ENCODE measurements at regions not wholly inside any gene's neighbourhood (a gene's known extent, or its start where the extent isn't known, plus 50 kb on each side); places are given as distances from the start of the nearest gene placed in this dataset.

DNA sequence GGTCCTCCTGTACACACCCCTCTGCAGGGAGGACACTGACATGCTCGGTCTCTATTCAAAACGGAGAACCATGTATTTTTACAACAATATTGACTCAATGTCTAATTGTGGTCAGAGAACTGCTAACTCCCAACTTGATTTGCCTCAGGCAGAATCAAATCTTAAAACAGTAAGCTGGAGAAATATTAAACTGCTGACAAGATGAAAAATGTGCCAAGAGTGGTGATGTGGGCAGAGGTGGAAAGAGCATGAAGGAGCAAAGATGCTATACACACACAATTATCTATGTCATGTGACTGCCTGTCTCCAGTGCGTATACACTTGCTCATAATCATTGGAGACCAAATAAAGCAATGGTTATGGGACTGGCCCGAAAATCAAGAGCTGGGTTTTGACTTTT lies 556.1 kb upstream of the ZNF608 start:
- H3K4me3 ChIP-seq (ENCODE audit: low read depth in 1 of 3, low read length in 3 of 3) = no peak overlapping the region
- H3K27ac ChIP-seq (ENCODE audit: low read depth in 1 of 2, low read length in 2 of 2) = no peak overlapping the region
- H3K9ac ChIP-seq (ENCODE audit: low read depth in 1 of 2, low read length in 2 of 2) = no peak overlapping the region
- TF ChIP-seq FOXA1 (IDR thresholded peaks at IDR 0.05) (no peak), RAD21 (IDR thresholded peaks at IDR 0.05) (no peak), SP1 (IDR thresholded peaks at IDR 0.05) (no peak), GABPA (IDR thresholded peaks at IDR 0.05 in 1 of 2, conservative IDR thresholded peaks at IDR 0.05 in 1 of 2) (no peak), JUND (IDR thresholded peaks at IDR 0.05) (no peak), EGR1 (IDR thresholded peaks at IDR 0.05; ENCODE audit: low read depth in 2 of 2) (no peak), HNF4A (conservative IDR thresholded peaks at IDR 0.05) (no peak), YY1 (IDR thresholded peaks at IDR 0.05) (no peak), TAF1 (conservative IDR thresholded peaks at IDR 0.05) (no peak), NR2F2 (IDR thresholded peaks at IDR 0.05) (no peak)
- TF ChIP-seq, protein P1, sequence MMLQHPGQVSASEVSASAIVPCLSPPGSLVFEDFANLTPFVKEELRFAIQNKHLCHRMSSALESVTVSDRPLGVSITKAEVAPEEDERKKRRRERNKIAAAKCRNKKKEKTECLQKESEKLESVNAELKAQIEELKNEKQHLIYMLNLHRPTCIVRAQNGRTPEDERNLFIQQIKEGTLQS (IDR thresholded peaks at IDR 0.05) = no peak
- TF ChIP-seq, protein P2, sequence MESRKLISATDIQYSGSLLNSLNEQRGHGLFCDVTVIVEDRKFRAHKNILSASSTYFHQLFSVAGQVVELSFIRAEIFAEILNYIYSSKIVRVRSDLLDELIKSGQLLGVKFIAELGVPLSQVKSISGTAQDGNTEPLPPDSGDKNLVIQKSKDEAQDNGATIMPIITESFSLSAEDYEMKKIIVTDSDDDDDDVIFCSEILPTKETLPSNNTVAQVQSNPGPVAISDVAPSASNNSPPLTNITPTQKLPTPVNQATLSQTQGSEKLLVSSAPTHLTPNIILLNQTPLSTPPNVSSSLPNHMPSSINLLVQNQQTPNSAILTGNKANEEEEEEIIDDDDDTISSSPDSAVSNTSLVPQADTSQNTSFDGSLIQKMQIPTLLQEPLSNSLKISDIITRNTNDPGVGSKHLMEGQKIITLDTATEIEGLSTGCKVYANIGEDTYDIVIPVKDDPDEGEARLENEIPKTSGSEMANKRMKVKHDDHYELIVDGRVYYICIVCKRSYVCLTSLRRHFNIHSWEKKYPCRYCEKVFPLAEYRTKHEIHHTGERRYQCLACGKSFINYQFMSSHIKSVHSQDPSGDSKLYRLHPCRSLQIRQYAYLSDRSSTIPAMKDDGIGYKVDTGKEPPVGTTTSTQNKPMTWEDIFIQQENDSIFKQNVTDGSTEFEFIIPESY (IDR thresholded peaks at IDR 0.05) = no peak
- TF ChIP-seq, protein P3, sequence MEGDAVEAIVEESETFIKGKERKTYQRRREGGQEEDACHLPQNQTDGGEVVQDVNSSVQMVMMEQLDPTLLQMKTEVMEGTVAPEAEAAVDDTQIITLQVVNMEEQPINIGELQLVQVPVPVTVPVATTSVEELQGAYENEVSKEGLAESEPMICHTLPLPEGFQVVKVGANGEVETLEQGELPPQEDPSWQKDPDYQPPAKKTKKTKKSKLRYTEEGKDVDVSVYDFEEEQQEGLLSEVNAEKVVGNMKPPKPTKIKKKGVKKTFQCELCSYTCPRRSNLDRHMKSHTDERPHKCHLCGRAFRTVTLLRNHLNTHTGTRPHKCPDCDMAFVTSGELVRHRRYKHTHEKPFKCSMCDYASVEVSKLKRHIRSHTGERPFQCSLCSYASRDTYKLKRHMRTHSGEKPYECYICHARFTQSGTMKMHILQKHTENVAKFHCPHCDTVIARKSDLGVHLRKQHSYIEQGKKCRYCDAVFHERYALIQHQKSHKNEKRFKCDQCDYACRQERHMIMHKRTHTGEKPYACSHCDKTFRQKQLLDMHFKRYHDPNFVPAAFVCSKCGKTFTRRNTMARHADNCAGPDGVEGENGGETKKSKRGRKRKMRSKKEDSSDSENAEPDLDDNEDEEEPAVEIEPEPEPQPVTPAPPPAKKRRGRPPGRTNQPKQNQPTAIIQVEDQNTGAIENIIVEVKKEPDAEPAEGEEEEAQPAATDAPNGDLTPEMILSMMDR (IDR thresholded peaks at IDR 0.05; ENCODE audit: low read depth, low read length, missing input control) = no peak
- TF ChIP-seq, protein P4, sequence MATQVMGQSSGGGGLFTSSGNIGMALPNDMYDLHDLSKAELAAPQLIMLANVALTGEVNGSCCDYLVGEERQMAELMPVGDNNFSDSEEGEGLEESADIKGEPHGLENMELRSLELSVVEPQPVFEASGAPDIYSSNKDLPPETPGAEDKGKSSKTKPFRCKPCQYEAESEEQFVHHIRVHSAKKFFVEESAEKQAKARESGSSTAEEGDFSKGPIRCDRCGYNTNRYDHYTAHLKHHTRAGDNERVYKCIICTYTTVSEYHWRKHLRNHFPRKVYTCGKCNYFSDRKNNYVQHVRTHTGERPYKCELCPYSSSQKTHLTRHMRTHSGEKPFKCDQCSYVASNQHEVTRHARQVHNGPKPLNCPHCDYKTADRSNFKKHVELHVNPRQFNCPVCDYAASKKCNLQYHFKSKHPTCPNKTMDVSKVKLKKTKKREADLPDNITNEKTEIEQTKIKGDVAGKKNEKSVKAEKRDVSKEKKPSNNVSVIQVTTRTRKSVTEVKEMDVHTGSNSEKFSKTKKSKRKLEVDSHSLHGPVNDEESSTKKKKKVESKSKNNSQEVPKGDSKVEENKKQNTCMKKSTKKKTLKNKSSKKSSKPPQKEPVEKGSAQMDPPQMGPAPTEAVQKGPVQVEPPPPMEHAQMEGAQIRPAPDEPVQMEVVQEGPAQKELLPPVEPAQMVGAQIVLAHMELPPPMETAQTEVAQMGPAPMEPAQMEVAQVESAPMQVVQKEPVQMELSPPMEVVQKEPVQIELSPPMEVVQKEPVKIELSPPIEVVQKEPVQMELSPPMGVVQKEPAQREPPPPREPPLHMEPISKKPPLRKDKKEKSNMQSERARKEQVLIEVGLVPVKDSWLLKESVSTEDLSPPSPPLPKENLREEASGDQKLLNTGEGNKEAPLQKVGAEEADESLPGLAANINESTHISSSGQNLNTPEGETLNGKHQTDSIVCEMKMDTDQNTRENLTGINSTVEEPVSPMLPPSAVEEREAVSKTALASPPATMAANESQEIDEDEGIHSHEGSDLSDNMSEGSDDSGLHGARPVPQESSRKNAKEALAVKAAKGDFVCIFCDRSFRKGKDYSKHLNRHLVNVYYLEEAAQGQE (IDR thresholded peaks at IDR 0.05) = no peak
- WGBS = 87% methylated on average over 4 of the region's 4 CpGs
- H3K27me3 ChIP-seq (ENCODE audit: control insufficient read depth in 4 of 4, insufficient read depth in 4 of 4, low read length in 3 of 4) = no peaks in the 10 kb centered on the region
- DNase-seq (ENCODE audit: low spot score) = no peak
- H3K36me3 ChIP-seq (ENCODE audit: control insufficient read depth in 4 of 4, insufficient read depth in 3 of 4, low read depth in 1 of 4, low read length in 3 of 4) = no peaks in the 10 kb centered on the region
- no peaks in the 10 kb centered on the region for H3K4me1 ChIP-seq (ENCODE audit: control insufficient read depth in 4 of 4, insufficient read depth in 4 of 4, low read length in 3 of 4)
- no peaks in the 10 kb centered on the region for H3K9me3 ChIP-seq (ENCODE audit: control insufficient read depth in 4 of 4, low read length in 3 of 4)

DNA sequence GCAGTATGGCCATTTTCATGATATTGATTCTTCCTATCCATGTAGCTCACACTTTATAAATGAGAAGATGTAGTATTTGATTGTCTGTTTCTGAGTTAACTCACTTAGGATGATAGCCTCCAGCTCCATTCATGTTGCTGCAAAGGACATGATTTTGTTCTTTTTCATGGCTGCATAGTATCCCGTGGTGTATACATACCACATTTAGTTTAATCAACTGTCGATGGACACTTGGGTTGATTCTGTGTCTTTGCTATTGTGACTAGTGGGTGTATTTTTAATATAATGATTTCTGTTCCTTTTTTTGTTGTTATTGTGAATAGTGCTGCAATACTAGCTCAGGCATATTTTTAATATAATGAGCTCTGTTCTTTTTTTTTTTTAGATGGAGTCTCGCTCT lies 560.3 kb upstream of the ZNF608 start:
- no peak overlapping the region for H3K4me3 ChIP-seq (ENCODE audit: low read depth in 1 of 3, low read length in 3 of 3)
- no peaks in the 10 kb centered on the region for H3K27me3 ChIP-seq (ENCODE audit: control insufficient read depth in 4 of 4, insufficient read depth in 4 of 4, low read length in 3 of 4)
- WGBS = 96% methylated on average over 3 of the region's 3 CpGs
- no peak overlapping the region for H3K9ac ChIP-seq (ENCODE audit: low read depth in 1 of 2, low read length in 2 of 2)
- H3K27ac ChIP-seq (ENCODE audit: low read depth in 1 of 2, low read length in 2 of 2) = no peak overlapping the region
- no peak for DNase-seq (ENCODE audit: low spot score)
- no peak for TF ChIP-seq EGR1 (IDR thresholded peaks at IDR 0.05; ENCODE audit: low read depth in 2 of 2)
- no peaks in the 10 kb centered on the region for H3K36me3 ChIP-seq (ENCODE audit: control insufficient read depth in 4 of 4, insufficient read depth in 3 of 4, low read depth in 1 of 4, low read length in 3 of 4)
- H3K4me1 ChIP-seq (ENCODE audit: control insufficient read depth in 4 of 4, insufficient read depth in 4 of 4, low read length in 3 of 4) = no peaks in the 10 kb centered on the region
- H3K9me3 ChIP-seq (ENCODE audit: control insufficient read depth in 4 of 4, low read length in 3 of 4) = no peaks in the 10 kb centered on the region

Measured in liver (tissue), 8 donors.